WTC11 (cell line): ENCODE measurements at regions not wholly inside any gene's neighbourhood (a gene's known extent, or its start where the extent isn't known, plus 50 kb on each side); places are given as distances from the start of the nearest gene placed in this dataset.

ENCODE experiments used
- ATAC-seq: fragments of 200-7000 bp; cut with Tn5 transposase; 2 replicates; pipeline ENCODE4 v1.10.0; 2021; ENCODE audit warnings: mild to moderate bottlenecking, moderate library complexity
- CTCF ChIA-PET: fragments of 300-600 bp; sonication (Branson Sonifier 250); formaldehyde crosslinking; loops from one replicate; lab custom pipeline; 2021; ENCODE audit warnings: antibody characterized with exemption; lab: Charles Lee
- POLR2A ChIA-PET: fragments of 350-600 bp; sonication (Branson Sonifier 250); formaldehyde crosslinking; loops from one replicate; lab custom pipeline; 2021; ENCODE audit warnings: antibody characterized with exemption; lab: Charles Lee
- DNase-seq: peaks from one replicate; pipeline ENCODE4 v3.0.0; 2021; ENCODE audit warnings: low spot score
- H3K27ac Mint-ChIP-seq: 2 replicates; pipeline ENCODE4 v1.8.0; 2021; ENCODE audit warnings: mixed read lengths
- H3K27me3 Mint-ChIP-seq: 2 replicates; pipeline ENCODE4 v1.8.0; 2021; ENCODE audit warnings: low read depth, mild to moderate bottlenecking, moderate library complexity, mixed read lengths
- H3K36me3 Mint-ChIP-seq: 2 replicates; pipeline ENCODE4 v1.8.0; 2021; ENCODE audit warnings: mixed read lengths
- H3K4me1 Mint-ChIP-seq: 2 replicates; pipeline ENCODE4 v1.8.0; 2022; ENCODE audit warnings: mixed read lengths
- H3K4me3 Mint-ChIP-seq: 2 replicates; pipeline ENCODE4 v1.8.0; 2021; ENCODE audit warnings: mild to moderate bottlenecking, moderate library complexity, mixed read lengths
- H3K9me3 Mint-ChIP-seq: 2 replicates; pipeline ENCODE4 v1.8.0; 2021; ENCODE audit warnings: mixed read lengths
- ARID4B ChIP-seq: sonication (generic); formaldehyde crosslinking; IDR thresholded peaks from 2 replicates; pipeline ENCODE4 v1.8.0; 2023; ENCODE audit warnings: missing genetic modification reagents, mild to moderate bottlenecking, borderline replicate concordance
- ATF3 ChIP-seq: sonication (generic); formaldehyde crosslinking; conservative IDR thresholded peaks from 2 replicates; pipeline ENCODE4 v1.8.1; 2022; ENCODE audit warnings: mild to moderate bottlenecking, missing genetic modification reagents
- ATF6 ChIP-seq: sonication (generic); formaldehyde crosslinking; IDR thresholded peaks from 2 replicates; pipeline ENCODE4 v1.8.1; 2023; ENCODE audit warnings: mild to moderate bottlenecking, missing genetic modification reagents
- CDX4 ChIP-seq: fragments of 250-450 bp; sonication (Bioruptor Pico); IDR thresholded peaks from 2 replicates; pipeline ENCODE4 v1.9.0; 2021; ENCODE audit warnings: moderate library complexity, mild to moderate bottlenecking, inconsistent platforms, borderline replicate concordance
- CREM ChIP-seq: sonication (generic); formaldehyde crosslinking; IDR thresholded peaks from 2 replicates; pipeline ENCODE4 v1.8.1; 2022; ENCODE audit warnings: mild to moderate bottlenecking, missing genetic modification reagents, moderate library complexity
- FOXP4 ChIP-seq: sonication (generic); formaldehyde crosslinking; IDR thresholded peaks from 2 replicates; pipeline ENCODE4 v1.8.0; 2022; ENCODE audit warnings: mild to moderate bottlenecking, missing genetic modification reagents
- GRHL2 ChIP-seq: fragments of 250-450 bp; sonication (Bioruptor Pico); IDR thresholded peaks from 2 replicates; pipeline ENCODE4 v1.8.0; 2022; ENCODE audit warnings: mild to moderate bottlenecking, moderate library complexity; ENCODE audit not compliant: insufficient replicate concordance, severe bottlenecking
- HMGXB4 ChIP-seq: sonication (generic); formaldehyde crosslinking; IDR thresholded peaks from 2 replicates; pipeline ENCODE4 v1.8.1; 2023; ENCODE audit warnings: mild to moderate bottlenecking, moderate library complexity, missing genetic modification reagents
- MYBL2 ChIP-seq: sonication (generic); formaldehyde crosslinking; IDR thresholded peaks from 2 replicates; pipeline ENCODE4 v1.8.1; 2023; ENCODE audit warnings: mild to moderate bottlenecking, moderate library complexity, missing genetic modification reagents
- NFATC4 ChIP-seq: fragments of 250-450 bp; sonication (Bioruptor Pico); IDR thresholded peaks from 2 replicates; pipeline ENCODE4 v1.9.0; 2021; ENCODE audit warnings: mild to moderate bottlenecking
- NR3C1 ChIP-seq: sonication (generic); formaldehyde crosslinking; conservative IDR thresholded peaks from 2 replicates; pipeline ENCODE4 v1.8.1; 2023; ENCODE audit warnings: low read depth, mild to moderate bottlenecking, missing genetic modification reagents
- RORB ChIP-seq: fragments of 250-450 bp; sonication (Bioruptor Pico); IDR thresholded peaks from 2 replicates; pipeline ENCODE4 v1.9.0; 2021; ENCODE audit warnings: mild to moderate bottlenecking
- SMAD3 ChIP-seq: sonication (generic); formaldehyde crosslinking; IDR thresholded peaks from 2 replicates; pipeline ENCODE4 v1.8.0; 2022; ENCODE audit warnings: missing genetic modification reagents, mild to moderate bottlenecking, borderline replicate concordance
- SMAD4 ChIP-seq: sonication (generic); formaldehyde crosslinking; IDR thresholded peaks from 2 replicates; pipeline ENCODE4 v1.8.0; 2022; ENCODE audit warnings: mild to moderate bottlenecking, missing genetic modification reagents
- SOX15 ChIP-seq: fragments of 250-450 bp; sonication (Bioruptor Pico); IDR thresholded peaks from 2 replicates; pipeline ENCODE4 v1.9.0; 2021; ENCODE audit warnings: mild to moderate bottlenecking
- TP53 ChIP-seq: sonication (generic); formaldehyde crosslinking; IDR thresholded peaks from 2 replicates; pipeline ENCODE4 v1.8.1; 2023; ENCODE audit warnings: mild to moderate bottlenecking, missing genetic modification reagents
- USF2 ChIP-seq: sonication (generic); formaldehyde crosslinking; IDR thresholded peaks from 2 replicates; pipeline ENCODE4 v1.8.1; 2023; ENCODE audit warnings: mild to moderate bottlenecking, missing genetic modification reagents, moderate library complexity
- ZBTB21 ChIP-seq: sonication (generic); formaldehyde crosslinking; IDR thresholded peaks from 2 replicates; pipeline ENCODE4 v1.8.1; 2023; ENCODE audit warnings: mild to moderate bottlenecking, missing genetic modification reagents, borderline replicate concordance
- ZNF512 ChIP-seq: sonication (generic); formaldehyde crosslinking; IDR thresholded peaks from 2 replicates; pipeline ENCODE4 v1.8.1; 2022; ENCODE audit warnings: missing genetic modification reagents, borderline replicate concordance

- TF ChIP-seq CDX4 (CRISPR knock-in tag): no peak
- TF ChIP-seq HMGXB4 (CRISPR knock-in tag): no peak
- TF ChIP-seq CREM (CRISPR knock-in tag): no peak
- TF ChIP-seq USF2 (CRISPR knock-in tag): no peak
- no peak for TF ChIP-seq FOXP4 (CRISPR knock-in tag)
- no peak for TF ChIP-seq SMAD4 (CRISPR knock-in tag)
- TF ChIP-seq ZNF512 (CRISPR knock-in tag): no peak
- no peak for TF ChIP-seq ATF3 (CRISPR knock-in tag)
- TF ChIP-seq GRHL2 (CRISPR knock-in tag): no peak
- TF ChIP-seq SMAD3 (CRISPR knock-in tag): no peak
- no peak for TF ChIP-seq ARID4B (CRISPR knock-in tag)
- no peak for TF ChIP-seq RORB (CRISPR knock-in tag)
Observed at GRCh38 chr4:162988530-162988929, 178.2 kb downstream of the NAF1 start (continued).

- peaks cover 13% of the 10 kb centered on the region for H3K9me3 Mint-ChIP-seq
- H3K27ac Mint-ChIP-seq: no peak overlapping the region
- peaks cover 32% of the 10 kb centered on the region for H3K4me1 Mint-ChIP-seq
- POLR2A ChIA-PET: no interaction called here
- no peak overlapping the region for H3K4me3 Mint-ChIP-seq
- DNase-seq: no peak
- H3K36me3 Mint-ChIP-seq: no peaks in the 10 kb centered on the region
- no peak for TF ChIP-seq NFATC4 (CRISPR knock-in tag)
- no peak for TF ChIP-seq RORB (CRISPR knock-in tag)
- no peak for TF ChIP-seq ZBTB21 (CRISPR knock-in tag)
- TF ChIP-seq SOX15 (CRISPR knock-in tag): no peak
- no peak for TF ChIP-seq MYBL2
- TF ChIP-seq TP53: no peak
- no peak for TF ChIP-seq ATF6
- TF ChIP-seq NR3C1 (CRISPR knock-in tag): no peak
- TF ChIP-seq, all 79 proteins: peak for 0
- no peaks in the 10 kb centered on the region for H3K27me3 Mint-ChIP-seq
- ATAC-seq: no peak
- CTCF ChIA-PET: no interaction called here
Observed at GRCh38 chr4:162985131-162985530, 181.6 kb downstream of the NAF1 start.
